ENCODE measurements at regions not wholly inside any gene's neighbourhood (a gene's known extent, or its start where the extent isn't known, plus 50 kb on each side); places are given as distances from the start of the nearest gene placed in this dataset.
A peak's percentile ranks its signal among the peaks of the same experiment; 100 is the strongest.
"Not testable (repeated sequence)": the region's sequence is repeated elsewhere in the genome, so short reads cannot be mapped to it uniquely, and the experiment has no call there.

DNA sequence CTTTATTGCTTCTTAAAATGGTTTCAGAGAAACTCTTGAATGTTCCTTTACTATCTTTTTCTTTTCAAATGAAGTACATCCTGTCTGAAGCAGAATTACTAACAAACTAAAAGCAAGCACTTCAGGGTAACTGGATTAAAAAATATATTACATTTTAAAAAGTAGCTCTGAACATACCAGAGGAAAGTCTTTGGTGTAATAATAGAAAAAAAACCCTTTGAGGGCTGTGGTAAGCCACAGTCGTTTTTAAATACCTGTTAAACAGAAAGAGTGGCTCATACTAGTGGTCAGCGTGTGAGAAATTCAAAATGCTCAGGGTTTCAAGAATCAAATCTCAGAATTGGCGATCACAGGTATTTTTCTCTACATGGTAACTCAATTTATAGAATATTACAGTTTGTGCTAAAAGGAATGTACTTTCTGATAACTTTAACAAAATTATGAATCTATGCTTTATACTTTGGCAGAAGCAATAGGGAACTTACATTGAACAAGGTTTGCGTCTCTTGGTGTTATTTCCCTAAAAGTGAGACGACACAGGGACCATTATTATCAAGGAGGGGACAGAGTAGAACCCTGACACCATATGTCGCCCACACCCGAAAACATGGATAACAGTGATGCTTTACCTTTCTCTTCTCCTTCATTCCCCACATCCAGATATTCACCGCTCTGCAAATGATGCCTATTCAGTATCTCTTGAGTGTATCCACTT, 97.0 kb upstream of the DPH5 start:
- no peak for ATAC-seq

DNA sequence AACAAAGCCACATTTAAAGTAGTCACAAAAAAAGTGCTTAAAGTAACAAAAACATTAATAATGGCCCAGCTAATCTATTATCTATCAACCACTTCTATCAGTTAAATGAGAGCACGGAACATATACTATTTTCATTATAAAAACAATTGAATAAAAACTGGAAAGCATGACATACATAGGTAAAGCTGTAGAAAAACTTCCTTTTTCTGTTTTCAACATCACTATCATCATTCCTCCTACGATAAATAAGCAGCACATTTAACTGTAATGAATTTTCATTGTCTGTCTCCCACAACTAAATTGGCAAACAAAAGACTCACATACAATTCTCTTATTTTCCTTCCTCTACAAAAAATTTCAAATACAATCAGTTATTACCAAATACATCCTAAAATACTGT, 96.4 kb upstream of the DPH5 start:
- ATAC-seq: no peak

- ATAC-seq: no peak
These were observed 95.9 kb upstream of the DPH5 start for GRCh38 chr1:101121504-101121903.

GRCh38 chr1:101120868-101121267, 95.3 kb upstream of the DPH5 start:
- ATAC-seq: no peak

GRCh38 chr1:101119289-101119688, 93.7 kb upstream of the DPH5 start:
- no peak for ATAC-seq

DNA sequence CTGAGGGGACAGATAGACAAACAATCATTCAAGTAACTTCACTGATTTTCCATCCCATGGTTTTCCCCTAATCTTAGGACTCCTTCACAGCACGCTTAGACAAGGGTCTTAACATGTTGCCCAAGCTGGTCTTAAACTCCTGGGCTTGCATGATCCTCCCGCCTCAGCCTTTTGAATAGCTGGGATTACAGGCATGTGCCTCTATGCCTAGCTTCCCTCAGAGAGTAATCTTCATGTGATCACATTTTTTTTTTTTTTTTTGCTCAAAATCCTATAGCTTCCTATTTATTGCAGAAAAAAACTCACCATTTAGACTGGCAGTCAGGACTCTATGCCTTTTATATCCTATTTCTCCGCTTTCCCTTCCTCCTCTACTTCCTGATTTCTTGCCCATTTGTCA, 90.4 kb upstream of the DPH5 start:
- no peak for ATAC-seq

- no peak for ATAC-seq
These were observed 89.5 kb upstream of the DPH5 start for GRCh38 chr1:101115112-101115511.

- not testable (repeated sequence) for ATAC-seq
These were observed 88.5 kb upstream of the DPH5 start for GRCh38 chr1:101114128-101114527.

DNA sequence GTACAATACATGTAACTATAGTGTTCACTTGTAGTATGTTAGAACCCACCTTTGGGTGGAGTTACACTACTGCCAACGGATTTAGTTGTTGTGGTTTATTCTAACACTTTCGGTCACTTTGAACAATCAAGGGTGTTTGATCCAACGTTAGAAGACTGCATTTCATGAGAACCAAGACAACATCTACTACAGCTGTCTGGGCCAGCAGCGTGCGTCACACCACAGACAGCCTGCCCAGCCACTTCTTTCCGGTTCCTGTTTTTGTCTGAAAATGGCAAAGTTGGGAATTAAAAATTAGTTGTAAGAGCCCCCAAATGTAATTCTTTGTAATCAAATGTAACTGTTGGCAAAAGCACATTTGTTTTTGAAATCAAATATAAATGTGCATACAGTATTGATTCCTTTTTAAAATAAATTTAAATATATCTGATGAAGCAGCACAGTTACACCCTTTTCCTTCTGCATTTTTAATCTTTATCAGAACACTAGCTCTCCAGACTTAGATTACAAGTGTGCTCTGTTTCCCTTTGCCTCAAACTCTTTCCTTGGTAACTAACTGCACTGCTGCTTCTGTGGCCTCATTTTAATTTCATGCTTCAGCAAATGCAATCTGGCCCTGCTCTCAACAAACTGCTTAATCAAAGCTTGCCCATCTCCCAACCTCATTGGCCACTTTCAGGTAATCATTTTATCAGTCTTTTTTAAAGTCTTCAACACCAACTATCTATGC, 86.6 kb upstream of the DPH5 start:
- peak; percentile 36 for ATAC-seq

- ATAC-seq: no peak
These were observed 85.9 kb upstream of the DPH5 start for GRCh38 chr1:101111461-101111860.

- no peak for ATAC-seq
These were observed 84.2 kb upstream of the DPH5 start for GRCh38 chr1:101109791-101110190.

DNA sequence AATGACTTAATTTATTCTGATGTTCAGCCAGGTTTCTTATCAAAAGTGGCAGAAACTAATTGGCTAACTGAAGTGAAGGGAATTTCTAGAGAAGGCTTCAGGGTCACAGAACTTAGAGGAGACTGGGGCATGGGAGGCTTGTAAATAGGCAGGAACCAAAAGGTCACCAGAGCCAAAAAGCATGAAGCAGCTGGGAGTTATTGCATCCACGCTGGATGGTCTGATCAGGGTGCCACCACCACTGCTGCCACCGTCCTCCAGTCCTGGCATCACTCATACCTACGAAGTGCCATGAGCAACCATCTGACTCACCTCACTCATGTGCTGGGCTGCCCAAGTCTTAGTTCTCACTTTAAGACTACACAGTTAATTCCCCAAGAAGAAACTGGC, 82.5 kb upstream of the DPH5 start:
- ATAC-seq: peak; percentile 52

GRCh38 chr1:101107496-101108110, 82.0 kb upstream of the DPH5 start:
- no peak for ATAC-seq

DNA sequence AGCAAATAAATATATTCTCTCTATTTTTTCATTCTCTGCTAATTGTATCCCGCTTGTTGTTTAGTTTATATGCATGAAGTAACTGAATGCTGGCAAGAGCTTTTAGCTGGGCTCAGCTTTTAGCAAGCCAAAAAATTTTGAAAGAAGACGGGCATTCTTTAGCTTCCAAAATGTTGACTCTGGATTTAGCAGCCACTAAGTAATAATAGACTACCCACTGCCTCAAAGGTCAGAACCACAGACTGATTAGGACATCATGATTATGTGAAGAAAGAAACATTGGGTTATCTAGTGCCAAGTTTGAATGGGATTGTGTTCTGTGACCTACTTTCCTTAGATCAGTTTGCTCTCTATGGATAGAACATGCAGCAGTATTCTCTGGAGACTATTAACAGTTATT, 80.3 kb upstream of the DPH5 start:
- ATAC-seq: no peak

DNA sequence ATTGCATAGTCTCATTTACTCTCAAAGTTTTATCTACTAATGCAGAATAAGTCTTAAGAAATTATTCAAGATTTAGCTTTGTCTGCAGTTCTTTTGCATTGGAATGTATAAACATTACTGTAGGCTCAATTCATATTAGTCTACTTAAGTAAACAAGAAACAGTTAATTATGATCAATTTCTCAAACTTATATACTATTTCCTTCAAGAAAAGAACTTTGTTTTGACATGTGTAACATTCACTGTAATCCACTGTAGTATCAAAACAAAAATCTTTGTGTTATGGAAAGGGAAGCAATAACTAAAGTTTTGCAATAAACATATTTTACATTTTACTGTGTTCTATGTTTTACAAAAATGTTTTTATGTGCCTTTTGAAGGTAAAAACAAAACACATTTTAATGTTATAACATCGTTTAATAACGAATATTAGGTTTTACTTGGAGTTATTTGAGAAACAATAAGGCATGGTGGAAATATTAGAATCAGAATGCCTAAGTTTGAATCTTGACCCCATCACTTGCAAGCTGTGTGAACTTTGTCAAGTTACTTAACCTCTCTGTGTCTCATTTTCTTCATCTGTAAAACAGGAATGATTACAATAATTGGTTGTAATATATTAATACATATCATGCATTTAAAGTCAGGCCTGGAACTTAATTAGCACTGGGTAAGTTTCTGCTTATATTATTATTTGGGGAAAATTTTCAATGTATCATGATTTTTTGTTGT, 77.0 kb upstream of the DPH5 start:
- no peak for ATAC-seq

GRCh38 chr1:101101360-101101759, 75.8 kb upstream of the DPH5 start:
- no peak for ATAC-seq

GRCh38 chr1:101100674-101101073, 75.1 kb upstream of the DPH5 start:
- ATAC-seq: no peak

- ATAC-seq: no peak
These were observed 73.3 kb upstream of the DPH5 start for GRCh38 chr1:101098907-101099306.

GRCh38 chr1:101098327-101098726, 72.7 kb upstream of the DPH5 start:
- ATAC-seq: no peak

DNA sequence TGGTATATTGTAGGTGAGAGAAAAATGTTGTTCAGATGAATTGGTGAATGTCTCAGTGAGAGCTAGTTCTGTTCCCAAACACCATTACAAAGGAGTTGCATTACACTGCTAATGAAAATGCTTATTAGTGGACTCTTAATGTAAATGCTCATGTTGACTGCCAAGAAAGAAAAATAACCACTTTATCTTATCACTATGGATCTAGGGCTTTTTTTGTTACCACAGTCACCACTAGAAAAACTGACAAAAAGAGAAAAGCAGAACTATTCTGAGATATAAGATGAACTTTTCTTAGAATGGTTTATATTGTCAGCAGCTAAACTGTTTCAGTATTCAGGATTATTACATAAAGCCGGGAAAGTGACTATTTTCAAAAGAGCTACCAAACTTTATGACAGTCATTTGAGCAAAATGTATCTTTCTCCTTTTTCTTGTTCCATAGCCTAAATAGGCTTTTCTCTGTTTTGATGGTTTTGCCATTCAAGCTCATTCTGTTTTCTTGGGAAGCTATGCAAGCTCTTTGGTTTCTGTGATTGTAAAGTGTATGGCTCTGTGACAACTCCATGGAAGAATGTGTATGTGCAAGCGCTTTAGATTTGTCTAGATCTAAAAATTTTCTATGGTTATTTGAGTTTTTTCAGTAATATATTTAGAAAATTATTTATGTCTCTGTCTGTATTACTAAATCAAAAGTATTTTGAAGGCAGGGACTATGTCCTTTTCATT, 64.2 kb upstream of the DPH5 start:
- no peak for ATAC-seq

- no peak for ATAC-seq
These were observed 62.8 kb upstream of the DPH5 start for GRCh38 chr1:101088431-101088830.

- ATAC-seq: no peak
These were observed 61.2 kb upstream of the DPH5 start for GRCh38 chr1:101086783-101087182.
